ENCODE measurements at regions not wholly inside any gene's neighbourhood (a gene's known extent, or its start where the extent isn't known, plus 50 kb on each side); places are given as distances from the start of the nearest gene placed in this dataset.

GRCh38 chr10:120738658-120739057 is 112.5 kb upstream of the WDR11 start:
- no peak for TF ChIP-seq STAT3 (IDR thresholded peaks at IDR 0.05; ENCODE audit: low read depth, low read length)
- no peak for TF ChIP-seq ZZZ3 (IDR thresholded peaks at IDR 0.05; ENCODE audit: control insufficient read depth, insufficient read length, low read depth)
- no peak for TF ChIP-seq BCL3 (IDR thresholded peaks at IDR 0.05; ENCODE audit: borderline replicate concordance, insufficient read depth, low read depth, low read length, poor library complexity, severe bottlenecking)

All from GM12878 (cell line).